ENCODE measurements at regions not wholly inside any gene's neighbourhood (a gene's known extent, or its start where the extent isn't known, plus 50 kb on each side); places are given as distances from the start of the nearest gene placed in this dataset.

GRCh38 chr12:13345722-13346121 lies 149.2 kb downstream of the EMP1 start:
- no peak for TF ChIP-seq CTCF (IDR thresholded peaks at IDR 0.05; ENCODE audit: control insufficient read depth, extremely low read depth, insufficient read depth)
- no peak overlapping the region for H3K4me3 ChIP-seq (ENCODE audit: low read depth, low read length)
- no peak for DNase-seq (ENCODE audit: low read depth)

- H3K4me3 ChIP-seq (ENCODE audit: low read depth, low read length): no peak overlapping the region
- no peak for DNase-seq (ENCODE audit: low read depth)
- TF ChIP-seq CTCF (IDR thresholded peaks at IDR 0.05; ENCODE audit: control insufficient read depth, extremely low read depth, insufficient read depth): no peak
Observed at GRCh38 chr12:13343375-13343774, 146.8 kb downstream of the EMP1 start.

- no peak overlapping the region for H3K4me3 ChIP-seq (ENCODE audit: low read depth, low read length)
- no peak for TF ChIP-seq CTCF (IDR thresholded peaks at IDR 0.05; ENCODE audit: control insufficient read depth, extremely low read depth, insufficient read depth)
Observed at GRCh38 chr12:13342971-13343370, 146.4 kb downstream of the EMP1 start.

GRCh38 chr12:13340149-13340548 lies 143.6 kb downstream of the EMP1 start:
- no peak for DNase-seq (ENCODE audit: low read depth)
- no peak overlapping the region for H3K4me3 ChIP-seq (ENCODE audit: low read depth, low read length)

More at GRCh38 chr12:13342971-13343370, 146.4 kb downstream of the EMP1 start:
- no peak for DNase-seq (ENCODE audit: low read depth)

GRCh38 chr12:13339538-13339937 lies 143.0 kb downstream of the EMP1 start:
- H3K4me3 ChIP-seq (ENCODE audit: low read depth, low read length): no peak overlapping the region
- TF ChIP-seq CTCF (IDR thresholded peaks at IDR 0.05; ENCODE audit: control insufficient read depth, extremely low read depth, insufficient read depth): no peak
- DNase-seq (ENCODE audit: low read depth): no peak

More at GRCh38 chr12:13340149-13340548, 143.6 kb downstream of the EMP1 start:
- TF ChIP-seq CTCF (IDR thresholded peaks at IDR 0.05; ENCODE audit: control insufficient read depth, extremely low read depth, insufficient read depth): no peak

- no peak for DNase-seq (ENCODE audit: low read depth)
- no peak for TF ChIP-seq CTCF (IDR thresholded peaks at IDR 0.05; ENCODE audit: control insufficient read depth, extremely low read depth, insufficient read depth)
- H3K4me3 ChIP-seq (ENCODE audit: low read depth, low read length): no peak overlapping the region
Observed at GRCh38 chr12:13339091-13339490, 142.6 kb downstream of the EMP1 start.

GRCh38 chr12:13337791-13338190 lies 141.3 kb downstream of the EMP1 start:
- no peak for DNase-seq (ENCODE audit: low read depth)
- no peak for TF ChIP-seq CTCF (IDR thresholded peaks at IDR 0.05; ENCODE audit: control insufficient read depth, extremely low read depth, insufficient read depth)
- no peak overlapping the region for H3K4me3 ChIP-seq (ENCODE audit: low read depth, low read length)

Measured in LNCaP clone FGC (cell line).